ENCODE measurements at regions not wholly inside any gene's neighbourhood (a gene's known extent, or its start where the extent isn't known, plus 50 kb on each side); places are given as distances from the start of the nearest gene placed in this dataset.

DNA sequence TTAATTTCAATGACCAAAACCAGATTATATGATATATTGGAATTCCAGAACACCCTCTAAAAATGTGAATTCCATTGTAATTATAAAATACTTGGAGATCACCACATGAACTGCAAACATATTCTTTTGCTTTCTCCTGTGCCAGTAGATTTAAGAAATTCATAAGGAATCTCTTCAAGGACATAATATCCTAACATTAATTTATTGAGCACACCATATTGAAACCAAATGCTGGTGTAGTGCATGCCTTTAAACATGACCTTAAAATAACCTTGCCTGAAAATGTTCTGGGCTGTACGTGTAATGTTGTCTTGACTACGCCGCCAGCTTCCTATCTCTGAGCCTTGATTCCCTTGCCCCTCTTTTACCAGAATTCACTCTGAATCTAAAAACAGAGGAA, 205.0 kb upstream of the ACTBL2 start:
- no peak overlapping the region for H3K4me3 ChIP-seq (ENCODE audit: low read depth, low read length)
- TF ChIP-seq, protein P1, sequence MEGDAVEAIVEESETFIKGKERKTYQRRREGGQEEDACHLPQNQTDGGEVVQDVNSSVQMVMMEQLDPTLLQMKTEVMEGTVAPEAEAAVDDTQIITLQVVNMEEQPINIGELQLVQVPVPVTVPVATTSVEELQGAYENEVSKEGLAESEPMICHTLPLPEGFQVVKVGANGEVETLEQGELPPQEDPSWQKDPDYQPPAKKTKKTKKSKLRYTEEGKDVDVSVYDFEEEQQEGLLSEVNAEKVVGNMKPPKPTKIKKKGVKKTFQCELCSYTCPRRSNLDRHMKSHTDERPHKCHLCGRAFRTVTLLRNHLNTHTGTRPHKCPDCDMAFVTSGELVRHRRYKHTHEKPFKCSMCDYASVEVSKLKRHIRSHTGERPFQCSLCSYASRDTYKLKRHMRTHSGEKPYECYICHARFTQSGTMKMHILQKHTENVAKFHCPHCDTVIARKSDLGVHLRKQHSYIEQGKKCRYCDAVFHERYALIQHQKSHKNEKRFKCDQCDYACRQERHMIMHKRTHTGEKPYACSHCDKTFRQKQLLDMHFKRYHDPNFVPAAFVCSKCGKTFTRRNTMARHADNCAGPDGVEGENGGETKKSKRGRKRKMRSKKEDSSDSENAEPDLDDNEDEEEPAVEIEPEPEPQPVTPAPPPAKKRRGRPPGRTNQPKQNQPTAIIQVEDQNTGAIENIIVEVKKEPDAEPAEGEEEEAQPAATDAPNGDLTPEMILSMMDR (IDR thresholded peaks at IDR 0.05; ENCODE audit: low read depth, low read length), result no peak

DNA sequence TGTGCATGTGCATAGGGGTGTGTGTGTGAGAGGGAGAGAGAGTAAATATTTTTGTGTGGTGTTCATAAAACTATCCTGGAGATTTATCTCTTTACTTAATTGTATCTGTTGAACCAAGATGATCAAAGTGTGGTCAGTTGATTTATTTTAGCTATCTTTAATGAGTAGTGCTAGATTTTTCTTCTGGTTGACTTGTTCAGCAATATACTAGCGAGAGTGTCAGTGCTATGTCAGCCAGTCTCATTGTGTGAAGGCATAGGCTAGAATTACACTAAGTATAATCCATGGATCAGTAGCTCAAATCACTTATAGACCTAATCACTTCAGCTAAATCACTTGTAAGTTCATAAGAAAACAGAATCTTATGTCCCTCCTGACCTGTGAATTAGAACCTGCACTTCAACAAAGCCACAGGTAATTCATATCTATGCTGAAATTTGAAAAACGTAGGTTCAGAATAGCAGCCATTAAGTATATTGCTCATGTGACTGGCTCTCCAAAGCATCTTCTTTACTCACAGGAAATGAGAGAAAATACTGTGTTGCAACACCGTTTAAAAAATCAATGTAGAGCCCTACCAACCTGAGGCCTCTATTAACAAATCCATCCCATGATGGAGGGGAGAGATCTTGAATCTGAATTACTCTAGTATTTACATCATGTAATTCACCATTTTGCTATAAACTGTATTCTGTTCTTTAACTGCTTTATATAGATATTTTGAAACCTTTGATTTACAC, 203.1 kb upstream of the ACTBL2 start:
- TF ChIP-seq, protein P1 (IDR thresholded peaks at IDR 0.05; ENCODE audit: low read depth, low read length), result no peak
- H3K4me3 ChIP-seq (ENCODE audit: low read depth, low read length), result no peak overlapping the region

DNA sequence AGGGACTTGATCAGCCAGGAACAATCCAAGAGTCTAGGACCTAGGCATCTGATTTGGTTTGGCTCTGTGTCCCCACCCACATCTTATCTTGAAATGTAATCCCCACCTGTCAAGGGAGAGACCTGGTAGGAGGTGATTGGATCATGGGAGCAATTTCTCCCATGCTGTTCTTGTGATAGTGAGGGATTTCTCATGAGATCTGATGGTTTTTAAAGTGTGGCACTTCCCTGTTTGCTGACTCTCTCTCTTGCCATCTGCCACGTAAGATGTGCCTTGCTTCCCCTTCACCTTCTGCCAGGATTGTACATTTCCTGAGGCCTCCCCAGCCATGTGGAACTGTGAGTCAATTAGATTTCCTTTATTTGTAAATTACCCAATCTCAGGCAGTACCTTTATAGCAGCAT, 201.7 kb upstream of the ACTBL2 start:
- TF ChIP-seq, protein P1 (IDR thresholded peaks at IDR 0.05; ENCODE audit: low read depth, low read length), result no peak
- H3K4me3 ChIP-seq (ENCODE audit: low read depth, low read length), result no peak overlapping the region

DNA sequence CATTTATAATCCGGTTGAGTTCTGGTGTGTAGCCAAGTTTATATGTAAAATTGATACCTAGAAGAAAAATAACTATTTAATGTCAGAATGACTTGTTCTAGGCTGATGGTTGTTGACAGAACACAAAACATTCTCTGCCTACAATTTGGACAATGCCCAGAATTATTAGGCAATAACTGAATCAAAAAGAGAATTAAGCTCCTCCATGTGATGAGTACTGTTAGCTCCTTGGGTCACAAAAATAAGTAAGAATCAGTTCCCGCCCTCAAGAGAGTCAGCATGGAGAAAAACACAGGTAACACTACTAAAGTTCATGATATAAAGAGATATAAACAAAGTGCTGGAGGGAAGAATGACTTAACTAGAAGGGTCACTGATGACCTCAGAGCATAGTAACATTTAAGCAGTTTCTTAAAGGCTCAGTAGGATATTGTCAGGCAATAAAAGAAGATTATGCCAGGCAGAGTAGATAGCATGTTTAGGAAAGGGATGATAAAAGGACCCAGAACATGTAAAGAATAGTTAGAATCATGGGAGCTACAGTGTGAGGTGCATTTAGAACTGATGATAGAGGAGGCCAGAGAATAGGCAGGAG, 200.5 kb upstream of the ACTBL2 start:
- no peak overlapping the region for H3K4me3 ChIP-seq (ENCODE audit: low read depth, low read length)
- TF ChIP-seq, protein P1 (IDR thresholded peaks at IDR 0.05; ENCODE audit: low read depth, low read length), result no peak

DNA sequence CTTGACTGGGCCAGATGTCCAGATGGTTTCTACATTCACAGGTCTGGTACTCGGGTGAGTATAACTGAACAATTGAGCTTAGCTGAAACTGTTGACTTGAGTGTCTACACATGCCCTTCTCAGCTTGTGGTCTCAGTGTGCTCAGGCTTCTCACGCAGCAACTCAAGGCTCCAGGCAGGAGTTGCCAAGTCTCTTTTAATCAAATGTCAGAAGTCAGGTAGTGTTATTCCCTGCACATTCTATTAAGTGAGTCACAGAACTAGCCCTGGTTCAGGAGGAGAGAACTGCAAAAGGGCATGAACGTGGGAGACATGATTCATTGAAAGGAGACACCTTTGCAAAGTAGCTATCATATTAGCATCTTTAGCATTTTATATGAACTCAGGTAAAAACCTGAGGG, 199.3 kb upstream of the ACTBL2 start:
- no peak overlapping the region for H3K4me3 ChIP-seq (ENCODE audit: low read depth, low read length)
- TF ChIP-seq, protein P1 (IDR thresholded peaks at IDR 0.05; ENCODE audit: low read depth, low read length), result no peak

DNA sequence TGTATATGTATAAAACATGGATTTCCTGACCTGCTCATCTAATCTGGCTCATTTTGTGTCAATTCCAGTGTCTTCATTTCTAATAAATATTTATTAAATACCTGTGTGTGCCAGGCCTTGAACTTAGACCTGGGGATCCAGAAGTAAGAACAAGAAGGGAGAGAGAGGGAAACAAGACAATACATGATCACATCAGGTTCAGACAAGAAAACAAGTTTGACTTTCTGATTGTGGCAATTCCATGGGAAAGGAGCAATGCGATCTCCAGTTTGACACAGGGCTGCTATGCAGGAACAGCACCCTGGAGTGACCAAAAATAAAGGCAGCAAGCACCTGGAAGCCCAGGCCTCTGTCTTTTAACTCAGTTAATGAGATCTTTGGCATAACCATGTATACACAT, 198.1 kb upstream of the ACTBL2 start:
- no peak overlapping the region for H3K4me3 ChIP-seq (ENCODE audit: low read depth, low read length)
- TF ChIP-seq, protein P1 (IDR thresholded peaks at IDR 0.05; ENCODE audit: low read depth, low read length), result no peak

DNA sequence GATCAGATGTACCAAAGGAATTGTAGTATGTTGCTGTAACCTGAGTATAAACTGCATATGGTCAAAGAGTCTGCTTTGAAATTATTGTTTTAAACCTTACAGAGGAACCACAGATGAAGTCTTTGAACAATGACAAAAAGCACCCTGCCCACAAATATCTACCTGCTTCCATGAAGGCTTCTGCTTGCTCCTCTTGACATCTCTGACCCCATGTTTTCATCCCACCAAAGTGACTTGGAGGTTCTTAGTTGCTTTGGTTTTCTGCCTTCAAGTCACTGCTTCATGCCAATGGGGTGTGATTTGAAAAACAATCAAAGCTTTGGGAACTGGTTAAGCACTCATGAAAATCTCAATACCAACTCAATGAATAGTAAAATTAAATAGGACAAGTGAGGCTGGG, 194.6 kb upstream of the ACTBL2 start:
- no peak overlapping the region for H3K4me3 ChIP-seq (ENCODE audit: low read depth, low read length)
- TF ChIP-seq, protein P1 (IDR thresholded peaks at IDR 0.05; ENCODE audit: low read depth, low read length), result no peak
